BLaER1 (cell line): ENCODE measurements at regions not wholly inside any gene's neighbourhood (a gene's known extent, or its start where the extent isn't known, plus 50 kb on each side); places are given as distances from the start of the nearest gene placed in this dataset.

Experiments used
- H3K27ac ChIP-seq: shearing (Covaris generic); formaldehyde crosslinking; 2 replicates; pipeline ENCODE4 v1.8.1; 2022
- H3K27me3 ChIP-seq: shearing (Covaris generic); formaldehyde crosslinking; 2 replicates; pipeline ENCODE4 v1.8.1; 2022
- H3K36me3 ChIP-seq: shearing (Covaris generic); formaldehyde crosslinking; 2 replicates; pipeline ENCODE4 v1.8.1; 2022
- H3K4me1 ChIP-seq: shearing (Covaris generic); formaldehyde crosslinking; 2 replicates; pipeline ENCODE4 v1.8.1; 2022
- H3K4me2 ChIP-seq: shearing (Covaris generic); formaldehyde crosslinking; 2 replicates; pipeline ENCODE4 v1.8.1; 2022
- H3K4me3 ChIP-seq: shearing (Covaris generic); formaldehyde crosslinking; 2 replicates; pipeline ENCODE4 v1.8.1; 2022
- H3K9ac ChIP-seq: shearing (Covaris generic); formaldehyde crosslinking; 2 replicates; pipeline ENCODE4 v1.8.1; 2022
- H3K9me3 ChIP-seq: shearing (Covaris generic); formaldehyde crosslinking; 2 replicates; pipeline ENCODE4 v1.8.1; 2022
- H4K20me1 ChIP-seq: shearing (Covaris generic); formaldehyde crosslinking; 2 replicates; pipeline ENCODE4 v1.8.1; 2022
- Cebpa-rat ChIP-seq: shearing (Covaris generic); IDR thresholded peaks from 2 replicates; pipeline ENCODE4 v1.8.1; 2022

- H3K27ac ChIP-seq = no peak overlapping the region
- H3K4me2 ChIP-seq = peak overlapping the region; percentile 51
- no peaks in the 10 kb centered on the region for H3K36me3 ChIP-seq
- no peaks in the 10 kb centered on the region for H4K20me1 ChIP-seq
- H3K4me3 ChIP-seq = no peak overlapping the region
- TF ChIP-seq Cebpa-rat = no peak
- no peak overlapping the region for H3K9ac ChIP-seq
- H3K9me3 ChIP-seq = peaks cover 3% of the 10 kb centered on the region; the same call in 1 of the 2 replicates
- peaks cover 19% of the 10 kb centered on the region for H3K4me1 ChIP-seq
- no peaks in the 10 kb centered on the region for H3K27me3 ChIP-seq
Observed at GRCh38 chr11:130804306-130805076, 111.8 kb downstream of the SNX19 start.

- no peaks in the 10 kb centered on the region for H3K27me3 ChIP-seq
- no peaks in the 10 kb centered on the region for H3K36me3 ChIP-seq
- H3K4me3 ChIP-seq = no peak overlapping the region
- H3K27ac ChIP-seq = no peak overlapping the region
- no peak overlapping the region for H3K4me2 ChIP-seq
- peaks cover 19% of the 10 kb centered on the region for H3K4me1 ChIP-seq
- TF ChIP-seq Cebpa-rat = no peak
- H4K20me1 ChIP-seq = no peaks in the 10 kb centered on the region
- no peaks in the 10 kb centered on the region for H3K9me3 ChIP-seq
- H3K9ac ChIP-seq = no peak overlapping the region
Observed at GRCh38 chr11:130806746-130807145, 109.5 kb downstream of the SNX19 start.

GRCh38 chr11:130808541-130808940, 107.7 kb downstream of the SNX19 start:
- Histone ChIP-seq H4K20me1 (no peaks in the 10 kb centered on the region), H3K27me3 (no peaks in the 10 kb centered on the region), H3K9ac (no peak overlapping the region), H3K4me3 (no peak overlapping the region), H3K36me3 (no peaks in the 10 kb centered on the region), H3K27ac (no peak overlapping the region), H3K9me3 (no peaks in the 10 kb centered on the region), H3K4me2 (no peak overlapping the region), H3K4me1 (peaks cover 10% of the 10 kb centered on the region)
- TF ChIP-seq Cebpa-rat = no peak

DNA sequence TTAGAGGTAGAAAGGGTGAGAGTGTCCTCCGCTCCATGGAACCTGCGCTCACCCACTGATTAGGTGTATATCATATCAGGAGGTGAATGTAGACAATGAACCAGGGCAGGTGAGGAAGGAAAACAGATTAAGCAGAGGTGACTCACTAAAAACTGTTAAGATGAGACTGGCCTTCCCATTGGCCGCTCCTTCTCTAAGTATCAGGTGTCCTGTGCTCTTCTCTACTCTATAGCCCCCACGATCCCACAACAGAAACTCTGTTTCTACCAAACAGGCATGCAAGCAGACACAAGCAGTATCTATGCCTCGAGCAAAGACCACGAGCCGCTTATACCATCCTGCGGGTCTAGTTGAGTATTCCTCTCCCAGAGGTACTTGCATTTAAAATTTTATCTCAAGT, 103.1 kb downstream of the SNX19 start:
- Histone ChIP-seq H3K4me1 (no peaks in the 10 kb centered on the region), H3K4me3 (no peak overlapping the region), H3K27me3 (no peaks in the 10 kb centered on the region), H3K27ac (no peak overlapping the region), H3K9me3 (no peaks in the 10 kb centered on the region), H3K36me3 (no peaks in the 10 kb centered on the region), H4K20me1 (no peaks in the 10 kb centered on the region), H3K9ac (no peak overlapping the region), H3K4me2 (no peak overlapping the region)
- no peak for TF ChIP-seq Cebpa-rat

GRCh38 chr11:130813638-130814037, 102.6 kb downstream of the SNX19 start:
- no peak overlapping the region for H3K4me2 ChIP-seq
- no peak overlapping the region for H3K27ac ChIP-seq
- H4K20me1 ChIP-seq = no peaks in the 10 kb centered on the region
- no peak for TF ChIP-seq Cebpa-rat
- H3K4me3 ChIP-seq = no peak overlapping the region
- no peaks in the 10 kb centered on the region for H3K9me3 ChIP-seq
- H3K36me3 ChIP-seq = no peaks in the 10 kb centered on the region
- no peaks in the 10 kb centered on the region for H3K4me1 ChIP-seq
- H3K27me3 ChIP-seq = no peaks in the 10 kb centered on the region
- no peak overlapping the region for H3K9ac ChIP-seq

DNA sequence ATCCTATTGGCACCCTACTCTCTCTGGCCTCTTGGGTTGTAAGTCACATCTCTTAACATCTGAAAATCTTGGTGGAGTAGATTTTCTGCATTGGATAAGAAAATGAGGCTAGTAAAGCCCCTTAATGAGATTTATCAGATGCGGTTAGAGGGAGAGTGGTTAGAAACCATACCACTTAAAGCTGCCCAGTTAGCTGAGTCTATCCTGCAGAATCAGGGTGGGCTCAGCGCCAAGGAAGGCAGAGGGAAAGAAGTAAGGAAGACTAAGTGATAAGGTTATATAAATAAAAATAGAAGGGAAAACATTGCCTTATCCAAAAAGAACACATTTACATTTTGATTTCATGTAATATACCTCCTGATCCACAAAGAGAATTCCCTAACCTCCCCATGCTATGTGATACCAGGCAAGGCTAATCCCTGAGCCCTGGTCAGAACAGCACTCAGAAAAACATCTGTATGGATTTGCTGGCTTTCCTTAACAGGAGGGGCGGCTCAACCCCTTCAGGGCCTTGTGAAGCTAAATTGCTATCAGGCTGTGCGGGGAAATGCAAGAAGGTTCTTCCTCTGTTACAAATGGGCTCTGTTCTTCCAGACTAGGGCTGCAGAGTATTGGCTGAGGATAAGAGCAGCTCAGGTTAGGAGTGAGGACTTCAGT, 101.7 kb downstream of the SNX19 start:
- no peak overlapping the region for H3K4me3 ChIP-seq
- H3K9ac ChIP-seq = no peak overlapping the region
- H3K4me1 ChIP-seq = no peaks in the 10 kb centered on the region
- no peak overlapping the region for H3K4me2 ChIP-seq
- no peaks in the 10 kb centered on the region for H3K27me3 ChIP-seq
- TF ChIP-seq Cebpa-rat = no peak
- H3K36me3 ChIP-seq = no peaks in the 10 kb centered on the region
- no peaks in the 10 kb centered on the region for H4K20me1 ChIP-seq
- H3K9me3 ChIP-seq = no peaks in the 10 kb centered on the region
- H3K27ac ChIP-seq = no peak overlapping the region

GRCh38 chr11:130815097-130815802, 101.0 kb downstream of the SNX19 start:
- no peak for TF ChIP-seq Cebpa-rat
- no peak overlapping the region for H3K9ac ChIP-seq
- H3K27me3 ChIP-seq = no peaks in the 10 kb centered on the region
- H3K4me1 ChIP-seq = no peaks in the 10 kb centered on the region
- no peaks in the 10 kb centered on the region for H4K20me1 ChIP-seq
- no peaks in the 10 kb centered on the region for H3K36me3 ChIP-seq
- no peak overlapping the region for H3K27ac ChIP-seq
- H3K4me3 ChIP-seq = no peak overlapping the region
- no peaks in the 10 kb centered on the region for H3K9me3 ChIP-seq
- no peak overlapping the region for H3K4me2 ChIP-seq

- no peaks in the 10 kb centered on the region for H4K20me1 ChIP-seq
- no peak for TF ChIP-seq Cebpa-rat
- H3K36me3 ChIP-seq = no peaks in the 10 kb centered on the region
- H3K4me2 ChIP-seq = no peak overlapping the region
- no peaks in the 10 kb centered on the region for H3K9me3 ChIP-seq
- no peak overlapping the region for H3K9ac ChIP-seq
- H3K27ac ChIP-seq = no peak overlapping the region
- H3K27me3 ChIP-seq = no peaks in the 10 kb centered on the region
- no peak overlapping the region for H3K4me3 ChIP-seq
- no peaks in the 10 kb centered on the region for H3K4me1 ChIP-seq
Observed at GRCh38 chr11:130815956-130816355, 100.3 kb downstream of the SNX19 start.

DNA sequence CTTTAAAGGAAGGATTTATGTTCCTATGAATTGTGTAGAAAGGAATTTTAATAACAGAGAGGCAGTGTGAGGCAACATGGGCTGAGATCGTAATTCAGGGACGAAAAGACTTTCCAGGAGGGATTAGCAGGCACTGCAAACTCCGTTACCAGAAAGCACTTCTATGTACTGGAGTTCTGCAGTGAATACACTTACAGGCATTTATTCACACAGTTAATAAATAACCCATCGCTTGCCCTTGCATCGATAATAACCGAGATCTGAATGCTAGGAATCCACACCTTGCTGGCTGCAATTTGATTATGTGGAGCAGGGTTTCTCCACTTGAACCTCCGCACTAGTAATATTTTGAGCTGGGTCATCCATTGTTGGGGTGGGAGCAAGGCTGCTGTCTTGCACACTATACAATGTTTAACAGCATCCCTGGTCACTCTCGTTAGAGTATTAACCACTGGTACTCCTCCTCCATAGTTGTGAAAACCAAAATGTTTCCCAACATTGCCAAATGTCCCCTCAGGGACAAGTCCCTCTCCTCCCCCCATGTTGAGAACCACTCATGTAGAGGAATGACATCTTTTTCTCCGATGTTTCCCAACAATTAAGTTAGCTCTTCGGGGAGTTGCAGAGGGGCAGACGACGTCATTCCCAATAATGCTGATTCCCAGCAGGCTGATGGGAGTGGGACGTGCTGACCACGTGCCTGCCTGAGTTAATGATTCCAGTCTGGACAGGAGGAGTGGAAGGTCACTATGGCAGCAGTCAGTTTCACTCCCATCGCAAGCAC, 99.5 kb downstream of the SNX19 start:
- H3K4me2 ChIP-seq = no peak overlapping the region
- TF ChIP-seq Cebpa-rat = no peak
- H3K9me3 ChIP-seq = no peaks in the 10 kb centered on the region
- no peaks in the 10 kb centered on the region for H3K36me3 ChIP-seq
- H3K4me1 ChIP-seq = no peaks in the 10 kb centered on the region
- no peaks in the 10 kb centered on the region for H4K20me1 ChIP-seq
- no peaks in the 10 kb centered on the region for H3K27me3 ChIP-seq
- no peak overlapping the region for H3K9ac ChIP-seq
- no peak overlapping the region for H3K4me3 ChIP-seq
- no peak overlapping the region for H3K27ac ChIP-seq
